ENCODE measurements at regions not wholly inside any gene's neighbourhood (a gene's known extent, or its start where the extent isn't known, plus 50 kb on each side); places are given as distances from the start of the nearest gene placed in this dataset.

GRCh38 chr21:28817871-28818270 lies 174.8 kb downstream of the LTN1 start:
- TF ChIP-seq CTCF (IDR thresholded peaks at IDR 0.05) (no peak), POLR2A (IDR thresholded peaks at IDR 0.05) (no peak), EP300 (IDR thresholded peaks at IDR 0.05) (no peak)
